BLaER1 treated with 17β-estradiol and CSF1 and Interleukin-3, amounts not matched to agents 10 nM and 100 nM (cell line): ENCODE measurements at regions not wholly inside any gene's neighbourhood (a gene's known extent, or its start where the extent isn't known, plus 50 kb on each side); places are given as distances from the start of the nearest gene placed in this dataset.

Experiments used
- H3K27ac ChIP-seq, 11 experiments: shearing (Covaris generic); formaldehyde crosslinking; 2 replicates each; pipeline ENCODE4 v1.8.1; 2022
- H3K27me3 ChIP-seq, 11 experiments: shearing (Covaris generic); formaldehyde crosslinking; 2 replicates each; pipeline ENCODE4 v1.8.1; 2022
- H3K36me3 ChIP-seq, 11 experiments: shearing (Covaris generic); formaldehyde crosslinking; 2 replicates each; pipeline ENCODE4 v1.8.1; 2022
- H3K4me1 ChIP-seq, 10 experiments: shearing (Covaris generic); formaldehyde crosslinking; 2 replicates each; pipeline ENCODE4 v1.8.1; 2022
- H3K4me2 ChIP-seq, 11 experiments: shearing (Covaris generic); formaldehyde crosslinking; 2 replicates each; pipeline ENCODE4 v1.8.1; 2022
- H3K4me3 ChIP-seq, 10 experiments: shearing (Covaris generic); formaldehyde crosslinking; 2 replicates each; pipeline ENCODE4 v1.8.1; 2022
- H3K9ac ChIP-seq, 11 experiments: shearing (Covaris generic); formaldehyde crosslinking; 2 replicates each; pipeline ENCODE4 v1.8.1; 2022
- H3K9me3 ChIP-seq, 11 experiments: shearing (Covaris generic); formaldehyde crosslinking; replicated peaks in 1 of 11; 2 replicates each; pipeline ENCODE4 v1.8.1; 2022
- H4K20me1 ChIP-seq, 11 experiments: shearing (Covaris generic); formaldehyde crosslinking; 2 replicates each; pipeline ENCODE4 v1.8.1; 2022
- Cebpa-rat ChIP-seq, 11 experiments: shearing (Covaris generic); IDR thresholded peaks; 2 replicates each; pipeline ENCODE4 v1.8.1; 2022

DNA sequence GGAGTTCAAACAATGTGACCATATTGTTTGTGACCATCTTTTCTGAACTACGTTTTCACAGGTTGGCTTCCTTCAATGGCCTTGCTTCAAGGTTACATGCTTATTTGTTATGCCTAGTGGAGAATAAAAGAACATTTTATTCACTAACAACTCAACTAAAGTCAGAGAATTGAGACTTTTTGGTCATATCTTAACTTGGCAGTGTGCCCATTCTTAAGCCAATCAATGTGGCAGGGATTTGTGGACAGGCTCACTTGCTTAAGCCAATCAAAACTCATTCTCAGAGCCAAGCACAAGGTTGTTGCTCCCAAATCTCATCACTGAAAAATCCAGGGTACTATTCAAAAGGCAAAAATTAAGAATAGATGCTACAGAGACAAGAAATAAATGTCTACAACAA lies 455.8 kb upstream of the FAT3 start:
- no peak overlapping the region for H3K4me3 ChIP-seq
- H3K4me1 ChIP-seq = no peaks in the 10 kb centered on the region
- TF ChIP-seq Cebpa-rat (IDR thresholded peaks at IDR 0.05) = no peak
- H3K27me3 ChIP-seq = no peaks in the 10 kb centered on the region
- H3K9me3 ChIP-seq = no peaks in the 10 kb centered on the region
- H3K27ac ChIP-seq = no peak overlapping the region
- H3K36me3 ChIP-seq = no peaks in the 10 kb centered on the region
- H3K9ac ChIP-seq = no peak overlapping the region
- no peak overlapping the region for H3K4me2 ChIP-seq
- H4K20me1 ChIP-seq = no peaks in the 10 kb centered on the region

DNA sequence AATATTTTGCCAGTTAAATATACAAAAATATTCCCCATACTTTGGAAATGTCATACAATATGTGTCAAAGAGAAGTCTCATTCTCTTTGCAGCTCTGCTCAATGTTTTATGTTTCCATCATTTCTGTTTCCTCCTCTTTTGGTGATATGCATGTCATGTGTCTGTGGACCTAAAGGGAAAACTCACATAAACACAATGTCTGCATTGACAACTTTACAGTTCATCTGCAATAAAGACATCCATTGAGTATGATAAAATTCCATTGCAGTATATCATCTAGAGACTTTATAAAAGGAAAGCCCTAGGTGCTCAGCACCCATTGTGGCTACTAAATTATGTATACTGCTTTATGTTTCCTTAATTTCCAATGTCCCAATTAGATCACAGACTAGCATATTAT lies 461.3 kb upstream of the FAT3 start:
- no peaks in the 10 kb centered on the region for H3K9me3 ChIP-seq
- no peak for TF ChIP-seq Cebpa-rat (IDR thresholded peaks at IDR 0.05)

DNA sequence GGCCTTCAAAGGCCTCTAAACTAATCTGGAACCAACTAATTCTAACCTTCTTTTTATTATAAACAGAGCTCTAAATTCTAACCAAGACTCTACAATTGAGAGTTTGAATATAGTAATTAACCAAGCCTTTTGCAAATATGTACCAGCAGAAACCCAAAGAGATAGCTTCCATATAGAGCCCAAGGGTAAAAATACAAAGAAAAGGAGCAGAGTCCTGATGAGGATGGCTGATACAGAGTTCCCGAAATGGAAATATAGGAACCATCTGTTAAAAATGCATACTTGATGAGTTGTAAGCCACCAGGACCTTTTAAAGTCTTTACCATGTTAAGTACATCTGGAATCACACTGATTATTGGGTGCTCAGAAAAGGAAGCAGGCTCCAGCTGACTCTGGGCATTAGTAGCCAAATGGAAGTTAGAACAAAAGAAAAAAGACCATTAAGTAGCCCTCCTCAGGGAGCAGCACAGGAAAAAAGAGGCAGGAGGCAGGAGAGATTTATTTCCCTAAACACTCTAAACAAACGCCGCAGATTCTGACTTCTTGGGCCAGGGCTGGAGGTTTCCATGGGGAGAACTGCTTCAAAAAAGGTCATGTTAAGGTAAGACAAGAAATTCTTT lies 463.1 kb upstream of the FAT3 start:
- no peaks in the 10 kb centered on the region for H3K4me1 ChIP-seq
- H4K20me1 ChIP-seq = no peaks in the 10 kb centered on the region
- TF ChIP-seq Cebpa-rat (IDR thresholded peaks at IDR 0.05) = no peak
- H3K27ac ChIP-seq = no peak overlapping the region
- H3K9me3 ChIP-seq = no peaks in the 10 kb centered on the region
- H3K4me3 ChIP-seq = no peak overlapping the region
- no peaks in the 10 kb centered on the region for H3K36me3 ChIP-seq
- H3K9ac ChIP-seq = no peak overlapping the region
- no peaks in the 10 kb centered on the region for H3K27me3 ChIP-seq
- H3K4me2 ChIP-seq = no peak overlapping the region

More for the DNA sequence above, 461.3 kb upstream of the FAT3 start:
- no peak overlapping the region for H3K27ac ChIP-seq
- no peak overlapping the region for H3K4me2 ChIP-seq
- no peak overlapping the region for H3K4me3 ChIP-seq
- H3K9ac ChIP-seq = no peak overlapping the region
- H4K20me1 ChIP-seq = no peaks in the 10 kb centered on the region
- H3K27me3 ChIP-seq = no peaks in the 10 kb centered on the region
- no peaks in the 10 kb centered on the region for H3K4me1 ChIP-seq
- no peaks in the 10 kb centered on the region for H3K36me3 ChIP-seq

DNA sequence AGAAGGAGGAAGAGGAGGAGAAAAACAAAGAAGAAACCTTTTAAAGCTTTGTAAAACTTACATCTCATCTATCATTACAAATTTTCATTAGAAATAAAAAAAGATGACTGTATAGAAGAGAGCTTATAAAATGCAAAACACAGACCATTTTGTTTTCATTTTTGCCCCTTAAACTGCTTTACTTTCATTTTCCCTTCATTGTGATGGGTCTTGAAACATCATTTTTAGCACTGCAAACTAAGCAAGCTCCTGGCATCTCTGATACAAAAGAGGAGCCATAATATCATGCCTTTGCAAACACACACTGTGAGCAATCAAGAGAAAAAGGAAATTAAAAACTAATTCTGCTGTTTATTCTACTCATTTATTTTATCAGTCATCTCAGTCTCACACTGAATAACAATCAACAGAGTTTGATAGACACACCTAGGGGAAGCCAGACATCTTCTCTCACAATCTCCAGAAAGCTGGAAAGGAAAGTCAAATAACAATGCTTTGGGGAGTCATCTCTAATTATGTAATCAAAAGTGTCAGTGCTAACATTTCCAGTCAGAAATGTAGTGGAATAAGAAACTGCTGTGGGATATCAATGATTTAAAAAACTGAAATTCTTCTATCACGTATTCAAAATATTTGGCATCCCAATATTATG lies 467.7 kb upstream of the FAT3 start:
- no peak overlapping the region for H3K4me2 ChIP-seq
- TF ChIP-seq Cebpa-rat (IDR thresholded peaks at IDR 0.05) = no peak
- no peak overlapping the region for H3K27ac ChIP-seq
- no peaks in the 10 kb centered on the region for H3K4me1 ChIP-seq
- H3K9me3 ChIP-seq = peaks cover 0 to 8% (median 0%) of the 10 kb centered on the region in 11 experiments; a peak in 1 of 22 replicates
- H3K36me3 ChIP-seq = no peaks in the 10 kb centered on the region
- H3K4me3 ChIP-seq = no peak overlapping the region
- H4K20me1 ChIP-seq = no peaks in the 10 kb centered on the region
- H3K27me3 ChIP-seq = no peaks in the 10 kb centered on the region
- H3K9ac ChIP-seq = no peak overlapping the region

DNA sequence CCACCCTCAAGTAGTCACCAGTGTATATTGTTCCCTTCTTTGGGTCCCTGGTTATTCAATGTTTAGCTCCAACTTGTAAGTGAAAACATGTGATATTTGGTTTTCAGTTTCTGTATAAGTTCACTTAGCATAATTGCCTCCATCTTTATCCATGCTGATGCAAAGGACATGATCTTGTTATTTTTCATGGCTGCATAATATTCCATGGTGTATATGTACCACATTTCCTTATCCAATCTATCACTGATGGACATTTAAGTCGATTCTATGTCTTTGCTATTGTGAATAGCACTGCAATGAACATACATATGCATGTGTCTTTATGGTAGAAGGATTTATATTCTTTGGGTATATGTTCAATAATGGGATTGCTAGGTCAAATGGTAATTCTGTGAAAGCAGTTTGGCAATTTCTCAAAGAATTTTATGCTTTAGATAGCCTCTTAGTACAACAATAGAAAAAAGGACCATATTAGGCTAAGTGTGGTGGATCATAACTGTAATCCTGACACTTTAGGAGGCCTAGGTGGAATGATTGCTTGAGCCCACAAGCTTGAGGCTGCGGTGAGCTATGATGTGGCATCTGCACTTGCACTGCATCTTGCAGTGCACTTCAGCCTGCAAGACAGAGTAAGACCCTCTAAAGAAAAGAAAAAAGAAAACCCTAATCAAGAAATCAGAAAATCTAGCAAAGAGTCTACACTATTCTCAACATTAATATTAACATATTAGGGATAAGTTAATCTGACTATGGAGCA lies 468.5 kb upstream of the FAT3 start:
- Histone ChIP-seq H3K4me2 (no peak overlapping the region), H3K36me3 (no peaks in the 10 kb centered on the region), H4K20me1 (no peaks in the 10 kb centered on the region), H3K27ac (no peak overlapping the region), H3K9ac (no peak overlapping the region), H3K9me3 (peaks cover 0 to 8% (median 0%) of the 10 kb centered on the region in 11 experiments; a peak in 1 of 22 replicates), H3K27me3 (no peaks in the 10 kb centered on the region), H3K4me3 (no peak overlapping the region), H3K4me1 (no peaks in the 10 kb centered on the region)
- no peak for TF ChIP-seq Cebpa-rat (IDR thresholded peaks at IDR 0.05)

DNA sequence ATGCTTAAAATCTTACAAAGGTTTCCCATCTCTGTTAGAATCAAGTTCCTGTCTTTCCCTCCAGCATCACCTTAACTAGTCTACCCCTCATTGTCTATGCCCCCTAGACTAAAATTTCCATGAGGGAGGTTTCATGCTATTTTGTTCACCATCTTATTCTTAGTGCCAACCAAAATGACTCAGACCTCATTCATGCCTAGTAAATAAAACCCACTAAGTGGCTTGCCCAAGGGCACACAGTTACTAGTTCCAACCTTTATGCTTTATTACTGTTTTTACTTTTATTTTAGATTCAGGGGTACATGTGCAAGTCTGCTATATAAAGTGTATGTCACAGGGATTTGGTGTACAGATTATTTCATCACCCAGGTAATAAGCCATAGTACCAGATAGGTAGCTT lies 469.1 kb upstream of the FAT3 start:
- Histone ChIP-seq H3K4me2 (no peak overlapping the region), H3K9ac (no peak overlapping the region), H3K36me3 (no peaks in the 10 kb centered on the region), H4K20me1 (no peaks in the 10 kb centered on the region), H3K27ac (no peak overlapping the region), H3K4me3 (no peak overlapping the region), H3K9me3 (peaks cover 0 to 8% (median 0%) of the 10 kb centered on the region in 11 experiments; a peak in 1 of 22 replicates), H3K27me3 (no peaks in the 10 kb centered on the region), H3K4me1 (no peaks in the 10 kb centered on the region)
- TF ChIP-seq Cebpa-rat (IDR thresholded peaks at IDR 0.05) = no peak

DNA sequence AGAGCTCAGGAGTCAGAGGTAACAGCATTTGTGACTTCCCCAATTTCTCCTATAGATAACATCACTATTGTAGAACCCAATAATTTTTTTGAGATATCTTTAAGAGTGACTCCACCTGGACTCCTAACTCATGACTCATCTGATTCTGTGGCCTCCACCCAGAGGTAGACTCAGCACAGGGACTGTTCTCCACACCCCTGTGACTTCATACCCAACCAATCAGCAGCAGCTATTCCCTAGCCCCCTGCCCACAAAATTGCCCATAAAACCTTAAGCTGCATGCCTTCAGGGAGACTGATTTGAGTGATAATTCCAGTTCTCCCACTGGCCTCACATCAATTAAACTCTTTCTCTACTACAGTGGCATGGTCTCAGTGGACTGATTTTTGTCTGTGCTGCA lies 475.4 kb upstream of the FAT3 start:
- no peak overlapping the region for H3K4me2 ChIP-seq
- H3K27me3 ChIP-seq = no peaks in the 10 kb centered on the region
- H3K27ac ChIP-seq = no peak overlapping the region
- no peaks in the 10 kb centered on the region for H4K20me1 ChIP-seq
- H3K36me3 ChIP-seq = no peaks in the 10 kb centered on the region
- H3K4me1 ChIP-seq = no peaks in the 10 kb centered on the region
- no peak overlapping the region for H3K9ac ChIP-seq
- TF ChIP-seq Cebpa-rat (IDR thresholded peaks at IDR 0.05) = no peak
- no peak overlapping the region for H3K4me3 ChIP-seq
- 0 out of 22 replicates have a peak, but pooled peaks cover 0 to 4% (median 0%) of the 10 kb centered on the region in 11 experiments for H3K9me3 ChIP-seq

DNA sequence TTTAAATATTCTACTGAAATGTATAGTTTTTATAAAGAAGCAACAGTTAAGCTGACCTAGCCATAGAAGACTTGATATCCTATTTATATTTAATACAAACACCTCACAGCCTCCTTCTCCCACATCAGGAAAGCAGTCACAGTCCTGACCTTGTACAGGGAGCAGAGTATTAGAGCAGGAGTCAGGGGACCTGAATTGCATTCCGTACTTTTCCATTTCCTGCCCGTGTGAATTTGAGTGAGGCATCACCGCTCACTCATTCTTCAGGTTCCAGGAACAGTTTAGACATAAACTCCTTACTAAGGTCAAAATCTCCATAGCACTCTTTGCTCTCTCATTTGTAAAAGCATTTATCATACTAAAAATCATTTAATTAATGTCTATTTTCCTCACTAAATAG lies 482.5 kb upstream of the FAT3 start:
- H3K4me2 ChIP-seq = no peak overlapping the region
- no peaks in the 10 kb centered on the region for H3K27me3 ChIP-seq
- H3K4me1 ChIP-seq = no peaks in the 10 kb centered on the region
- no peaks in the 10 kb centered on the region for H3K36me3 ChIP-seq
- H4K20me1 ChIP-seq = no peaks in the 10 kb centered on the region
- no peaks in the 10 kb centered on the region for H3K9me3 ChIP-seq
- TF ChIP-seq Cebpa-rat (IDR thresholded peaks at IDR 0.05) = no peak
- no peak overlapping the region for H3K4me3 ChIP-seq
- H3K9ac ChIP-seq = no peak overlapping the region
- H3K27ac ChIP-seq = no peak overlapping the region

DNA sequence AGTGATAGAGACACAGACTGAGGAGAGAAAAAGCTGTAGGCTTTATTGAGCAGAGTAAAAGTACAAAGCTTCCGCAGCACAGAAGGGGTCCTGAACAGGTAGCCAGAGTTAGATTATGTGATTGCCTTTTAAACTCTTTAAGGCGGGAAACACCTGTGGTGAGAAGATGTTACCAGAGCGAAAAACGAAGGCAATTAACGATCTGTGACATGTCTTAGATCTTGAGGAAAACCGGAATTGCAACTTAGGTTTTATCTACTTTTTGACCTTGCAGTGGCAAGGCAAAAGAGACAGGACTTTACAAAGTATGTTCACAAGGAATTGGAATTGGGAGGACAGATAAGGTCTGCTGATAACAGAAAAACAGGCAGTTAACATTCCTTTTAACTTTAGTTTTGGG lies 493.6 kb upstream of the FAT3 start:
- Histone ChIP-seq H3K36me3 (no peaks in the 10 kb centered on the region), H3K9ac (no peak overlapping the region), H3K4me1 (peaks cover 0 to 12% (median 7%) of the 10 kb centered on the region in 10 experiments; a peak in 10 of 20 replicates), H4K20me1 (no peaks in the 10 kb centered on the region), H3K4me3 (no peak overlapping the region), H3K27ac (no peak overlapping the region), H3K9me3 (no peaks in the 10 kb centered on the region; a peak in 2 of 22 replicates), H3K4me2 (peak overlapping the region in 7 of 11 experiments; percentile 9 to 58 (median 43); a peak in 10 of 22 replicates), H3K27me3 (no peaks in the 10 kb centered on the region)
- no peak for TF ChIP-seq Cebpa-rat (IDR thresholded peaks at IDR 0.05)
